Breast epithelium (tissue), 4 donors: ENCODE measurements at regions not wholly inside any gene's neighbourhood (a gene's known extent, or its start where the extent isn't known, plus 50 kb on each side); places are given as distances from the start of the nearest gene placed in this dataset.
"Not testable (repeated sequence)": the region's sequence is repeated elsewhere in the genome, so short reads cannot be mapped to it uniquely, and the experiment has no call there.

ENCODE experiments used
- DNase-seq, 2 donors: peaks; one replicate each; pipeline ENCODE4 v3.0.0-alpha.2; 2019; ENCODE audit warnings: low spot score in 2 of 2
- H3K27ac ChIP-seq, 2 donors: fragments of 200-600 bp; sonication (generic) in 1 of 2; one replicate each; pipeline ENCODE4 v1.5.1; 2016 to 2019; ENCODE audit warnings: mild to moderate bottlenecking in 1 of 2
- H3K27me3 ChIP-seq, 2 donors: fragments of 200-600 bp; sonication (generic) in 1 of 2; one replicate each; pipeline versions ENCODE4 v1.5.1 to v1.6.0; 2017 to 2019; ENCODE audit warnings: control low read depth in 1 of 2, mild to moderate bottlenecking in 1 of 2
- H3K36me3 ChIP-seq: fragments of 200-600 bp; one replicate; pipeline ENCODE4 v1.5.1; 2019
- H3K4me1 ChIP-seq, 2 donors: fragments of 200-600 bp; sonication (generic); one replicate each; pipeline ENCODE4 v1.5.1; 2016 to 2019; ENCODE audit warnings: control low read depth in 1 of 2
- H3K4me3 ChIP-seq, 3 donors: fragments of 200-600 bp; sonication (generic); 1 replicate in 2 of 3; 2 replicates in 1 of 3; pipeline ENCODE4 v1.5.1; 2016 to 2019; ENCODE audit warnings: mild to moderate bottlenecking in 3 of 3, moderate library complexity in 2 of 3
- H3K9me3 ChIP-seq, 2 donors: fragments of 200-600 bp; sonication (generic) in 1 of 2; one replicate each; pipeline ENCODE4 v1.5.1; 2016 to 2019; ENCODE audit warnings: control low read depth in 1 of 2
- POLR2A ChIP-seq: fragments of 450-650 bp; IDR thresholded peaks from one replicate; pipeline ENCODE4 v1.6.1; 2016; ENCODE audit warnings: antibody characterized with exemption, mild to moderate bottlenecking, moderate library complexity
- POLR2AphosphoS5 ChIP-seq, 3 donors: sonication (generic); formaldehyde crosslinking; IDR thresholded peaks; one replicate each; pipeline ENCODE4 v1.6.1; 2017; ENCODE audit warnings: antibody characterized with exemption in 3 of 3
- intact Hi-C: fragments of 100-400 bp; cut with DNase I; formaldehyde crosslinking; loops from one replicate; pipeline ENCODE4 v1.15.1; 2023; ENCODE audit warnings: low total_unique reads
- TF ChIP-seq, protein P1 (sequence below), 3 donors: fragments of 450-650 bp; IDR thresholded peaks; one replicate each; pipeline ENCODE4 v1.5.1; 2016 to 2017; ENCODE audit warnings: antibody characterized with exemption in 3 of 3, mild to moderate bottlenecking in 3 of 3, moderate library complexity in 3 of 3

DNA sequence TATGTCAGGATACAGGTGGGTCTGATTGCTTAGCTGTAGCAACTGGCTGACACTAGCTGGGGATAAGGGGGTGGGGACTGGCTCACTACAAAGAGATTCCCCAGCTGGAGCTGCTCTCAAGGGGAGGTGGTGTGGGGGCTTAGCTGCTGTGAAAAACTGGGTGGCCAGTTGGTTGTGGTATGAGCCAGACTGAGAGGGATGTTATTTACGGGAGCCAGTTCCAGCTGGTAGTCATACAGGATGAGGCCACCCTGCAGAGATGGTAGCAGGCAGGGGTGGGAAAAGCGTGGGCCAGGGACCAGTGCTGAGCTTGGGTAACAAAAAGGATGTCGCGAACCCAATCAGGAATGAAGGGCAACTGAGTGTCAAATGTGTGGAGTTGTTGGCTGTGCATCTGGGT lies 204.0 kb upstream of the C21orf91 start:
- intact Hi-C loops, result loop anchor here (10.0 kb wide), 1 partner anchor 1722 kb away; no protein-coding TSS in a partner anchor
- H3K9me3 ChIP-seq, result no peaks in the 10 kb centered on the region
- H3K4me1 ChIP-seq, result no peaks in the 10 kb centered on the region
- no peak for DNase-seq
- H3K36me3 ChIP-seq, result no peaks in the 10 kb centered on the region
- TF ChIP-seq POLR2A (no peak), POLR2AphosphoS5 (IDR thresholded peaks at IDR 0.05) (no peak)
- TF ChIP-seq, protein P1, sequence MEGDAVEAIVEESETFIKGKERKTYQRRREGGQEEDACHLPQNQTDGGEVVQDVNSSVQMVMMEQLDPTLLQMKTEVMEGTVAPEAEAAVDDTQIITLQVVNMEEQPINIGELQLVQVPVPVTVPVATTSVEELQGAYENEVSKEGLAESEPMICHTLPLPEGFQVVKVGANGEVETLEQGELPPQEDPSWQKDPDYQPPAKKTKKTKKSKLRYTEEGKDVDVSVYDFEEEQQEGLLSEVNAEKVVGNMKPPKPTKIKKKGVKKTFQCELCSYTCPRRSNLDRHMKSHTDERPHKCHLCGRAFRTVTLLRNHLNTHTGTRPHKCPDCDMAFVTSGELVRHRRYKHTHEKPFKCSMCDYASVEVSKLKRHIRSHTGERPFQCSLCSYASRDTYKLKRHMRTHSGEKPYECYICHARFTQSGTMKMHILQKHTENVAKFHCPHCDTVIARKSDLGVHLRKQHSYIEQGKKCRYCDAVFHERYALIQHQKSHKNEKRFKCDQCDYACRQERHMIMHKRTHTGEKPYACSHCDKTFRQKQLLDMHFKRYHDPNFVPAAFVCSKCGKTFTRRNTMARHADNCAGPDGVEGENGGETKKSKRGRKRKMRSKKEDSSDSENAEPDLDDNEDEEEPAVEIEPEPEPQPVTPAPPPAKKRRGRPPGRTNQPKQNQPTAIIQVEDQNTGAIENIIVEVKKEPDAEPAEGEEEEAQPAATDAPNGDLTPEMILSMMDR (IDR thresholded peaks at IDR 0.05), result no peak
- H3K27ac ChIP-seq, result no peak overlapping the region
- H3K4me3 ChIP-seq, result no peak overlapping the region
- H3K27me3 ChIP-seq, result no peaks in the 10 kb centered on the region

DNA sequence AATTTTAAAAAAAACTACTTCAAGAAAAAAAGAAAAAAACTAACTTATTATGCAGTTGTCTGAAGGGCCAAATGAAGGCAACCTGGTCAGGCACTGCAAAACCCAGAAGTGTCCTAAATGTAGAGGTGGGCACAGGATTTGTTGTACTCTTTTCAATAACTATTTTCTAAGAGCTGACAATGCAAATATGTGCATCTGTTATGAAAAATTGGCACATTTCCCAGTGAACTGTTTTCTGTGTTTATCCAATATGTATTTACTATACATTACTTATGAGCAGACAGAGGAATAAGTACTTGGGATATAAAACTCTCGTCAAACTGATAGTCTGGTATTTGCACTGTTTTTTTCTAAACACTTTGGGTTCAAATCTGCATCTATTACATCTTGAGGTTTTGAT lies 188.0 kb upstream of the C21orf91 start:
- DNase-seq, result no peak
- intact Hi-C loops, result no loop called here
- no peaks in the 10 kb centered on the region for H3K36me3 ChIP-seq
- no peak overlapping the region for H3K27ac ChIP-seq
- H3K9me3 ChIP-seq, result no peaks in the 10 kb centered on the region
- no peak for TF ChIP-seq POLR2A
- no peak for TF ChIP-seq POLR2AphosphoS5 (IDR thresholded peaks at IDR 0.05)
- TF ChIP-seq, protein P1 (IDR thresholded peaks at IDR 0.05), result no peak
- no peak overlapping the region for H3K4me3 ChIP-seq
- no peaks in the 10 kb centered on the region for H3K27me3 ChIP-seq
- H3K4me1 ChIP-seq, result no peaks in the 10 kb centered on the region

DNA sequence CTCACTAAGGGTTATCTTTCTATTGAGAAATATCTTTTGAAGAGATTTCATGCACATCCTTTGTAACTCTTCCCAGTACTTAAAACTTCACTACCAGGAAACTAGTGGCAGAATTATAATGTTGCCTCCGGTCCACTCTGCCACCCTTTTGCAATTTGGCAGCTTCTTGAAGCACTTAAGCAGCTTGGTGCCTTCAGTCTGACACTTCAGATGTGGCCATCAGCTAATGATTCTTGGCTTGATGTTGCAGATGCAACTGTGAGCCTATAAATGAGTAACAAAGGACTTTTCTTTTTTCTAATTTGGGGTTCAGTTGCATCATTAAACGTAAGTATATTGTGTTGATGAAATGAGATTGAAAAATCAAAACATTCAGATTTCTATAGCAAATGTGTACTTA lies 187.5 kb upstream of the C21orf91 start:
- no peak overlapping the region for H3K27ac ChIP-seq
- H3K4me1 ChIP-seq, result no peaks in the 10 kb centered on the region
- TF ChIP-seq, protein P1 (IDR thresholded peaks at IDR 0.05), result no peak
- TF ChIP-seq POLR2AphosphoS5 (IDR thresholded peaks at IDR 0.05), result no peak
- TF ChIP-seq POLR2A, result no peak
- no peaks in the 10 kb centered on the region for H3K9me3 ChIP-seq
- DNase-seq, result no peak
- no peaks in the 10 kb centered on the region for H3K36me3 ChIP-seq
- no peak overlapping the region for H3K4me3 ChIP-seq
- no peaks in the 10 kb centered on the region for H3K27me3 ChIP-seq
- intact Hi-C loops, result no loop called here

DNA sequence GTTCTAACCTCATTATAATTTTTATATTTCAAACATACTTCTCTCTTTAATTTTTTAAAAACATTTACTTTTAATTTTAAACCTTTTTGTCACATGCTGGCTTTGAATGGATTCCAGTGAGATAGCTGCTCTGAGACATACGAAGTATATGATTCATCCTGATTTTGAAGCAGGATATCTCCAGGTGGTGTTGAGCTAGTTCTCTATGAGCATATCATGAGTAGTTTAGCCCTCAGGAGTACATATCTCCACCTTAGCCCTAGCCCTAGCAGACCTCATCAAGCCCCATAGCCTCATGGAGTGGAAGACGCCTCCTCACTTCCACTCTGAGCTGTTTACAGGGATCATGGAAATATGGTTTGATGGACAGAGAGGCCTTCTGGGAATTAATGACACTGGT lies 183.2 kb upstream of the C21orf91 start:
- H3K27me3 ChIP-seq, result no peaks in the 10 kb centered on the region

DNA sequence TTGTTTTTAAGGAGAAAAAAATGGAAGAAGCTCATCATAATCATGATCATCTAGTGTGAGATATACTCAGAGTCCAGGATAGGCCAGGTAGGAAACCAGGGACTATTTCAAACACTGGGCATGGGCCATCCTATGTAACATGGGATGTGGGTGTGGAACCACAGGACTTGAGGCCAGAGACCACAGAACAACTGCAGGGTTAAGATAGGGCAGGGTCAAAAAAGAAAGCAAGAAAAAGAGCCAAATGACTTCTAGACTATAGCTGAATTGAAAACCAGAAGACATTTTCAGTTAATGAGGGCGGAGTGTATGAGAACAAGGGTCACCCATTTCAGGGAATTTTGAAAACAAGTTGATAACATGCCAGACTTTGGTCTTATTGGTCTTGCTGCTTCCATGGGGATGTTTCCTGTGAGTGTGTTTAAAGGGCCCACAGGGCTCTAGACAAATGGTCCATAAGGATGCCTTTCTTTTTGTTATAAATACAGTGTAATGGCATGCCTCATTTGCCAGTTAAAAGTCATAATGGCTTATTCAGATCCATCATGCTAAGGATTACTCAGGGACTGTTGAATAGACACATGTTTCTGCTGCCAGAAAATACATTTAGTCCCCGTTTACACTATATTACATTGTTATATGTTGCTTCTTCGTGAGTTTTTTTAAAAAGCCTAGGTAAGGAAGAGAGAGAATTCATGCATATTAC lies 182.0 kb upstream of the C21orf91 start:
- H3K4me1 ChIP-seq, result no peaks in the 10 kb centered on the region
- H3K36me3 ChIP-seq, result no peaks in the 10 kb centered on the region
- H3K4me3 ChIP-seq, result no peak overlapping the region
- H3K27me3 ChIP-seq, result no peaks in the 10 kb centered on the region
- H3K27ac ChIP-seq, result no peak overlapping the region
- H3K9me3 ChIP-seq, result no peaks in the 10 kb centered on the region
- no peak for TF ChIP-seq POLR2AphosphoS5 (IDR thresholded peaks at IDR 0.05)
- TF ChIP-seq POLR2A, result no peak
- TF ChIP-seq, protein P1 (IDR thresholded peaks at IDR 0.05), result no peak
- intact Hi-C loops, result no loop called here
- no peak for DNase-seq

More for the DNA sequence above, 183.2 kb upstream of the C21orf91 start:
- Histone ChIP-seq H3K36me3 (no peaks in the 10 kb centered on the region), H3K27ac (no peak overlapping the region), H3K4me1 (no peaks in the 10 kb centered on the region), H3K4me3 (no peak overlapping the region), H3K9me3 (no peaks in the 10 kb centered on the region)
- no peak for DNase-seq
- intact Hi-C loops, result no loop called here
- TF ChIP-seq POLR2AphosphoS5 (IDR thresholded peaks at IDR 0.05) (no peak), POLR2A (no peak)
- TF ChIP-seq, protein P1 (IDR thresholded peaks at IDR 0.05), result no peak

DNA sequence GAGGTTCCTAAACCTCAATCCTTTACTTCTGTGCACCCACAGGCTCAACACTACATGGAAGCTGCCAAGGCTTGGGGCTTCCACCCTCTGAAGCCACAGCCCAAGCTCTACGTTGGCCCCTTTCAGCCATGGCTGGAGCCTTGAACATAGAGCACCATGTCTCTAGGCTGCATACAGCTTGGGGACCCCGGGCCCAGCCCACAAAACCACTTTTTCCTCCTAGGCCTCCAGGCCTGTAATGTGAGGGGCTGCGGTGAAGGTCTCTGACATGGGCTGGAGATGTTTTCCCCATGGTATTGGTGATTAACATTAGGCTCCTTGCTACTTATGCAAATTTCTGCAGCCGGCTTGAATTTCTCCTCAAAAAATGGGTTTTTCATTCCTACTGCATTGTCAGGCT lies 179.4 kb upstream of the C21orf91 start:
- H3K4me1 ChIP-seq, H3K9me3 ChIP-seq, H3K36me3 ChIP-seq, intact Hi-C loops, H3K4me3 ChIP-seq, H3K27ac ChIP-seq, H3K27me3 ChIP-seq, DNase-seq: not testable (repeated sequence)
